ENCODE measurements at regions not wholly inside any gene's neighbourhood (a gene's known extent, or its start where the extent isn't known, plus 50 kb on each side); places are given as distances from the start of the nearest gene placed in this dataset.

DNA sequence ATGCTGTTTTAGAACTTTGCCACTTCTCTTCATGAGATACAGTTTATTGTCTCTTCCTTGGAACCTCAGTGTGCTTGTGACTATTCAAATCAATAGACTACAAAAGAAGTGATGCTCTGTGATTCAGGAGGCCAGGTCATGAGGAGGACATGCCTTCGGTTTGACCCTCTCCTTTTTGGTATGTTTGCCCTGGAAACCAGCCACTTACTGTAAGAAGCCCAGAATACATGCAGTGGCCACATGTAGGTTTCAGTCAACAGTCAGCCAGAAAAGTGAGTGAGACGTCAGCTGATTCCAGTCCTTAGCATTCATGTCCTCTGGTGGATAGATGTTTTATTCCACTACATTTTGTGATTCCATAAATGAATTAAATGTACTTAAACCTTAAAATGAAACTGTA is 328.7 kb downstream of the PCDH18 start:
- TF ChIP-seq POLR2A (IDR thresholded peaks at IDR 0.05) (no peak), POLR2AphosphoS5 (IDR thresholded peaks at IDR 0.05; ENCODE audit: insufficient read depth in 1 of 2, low read depth in 1 of 2) (no peak)
- TF ChIP-seq, protein P1, sequence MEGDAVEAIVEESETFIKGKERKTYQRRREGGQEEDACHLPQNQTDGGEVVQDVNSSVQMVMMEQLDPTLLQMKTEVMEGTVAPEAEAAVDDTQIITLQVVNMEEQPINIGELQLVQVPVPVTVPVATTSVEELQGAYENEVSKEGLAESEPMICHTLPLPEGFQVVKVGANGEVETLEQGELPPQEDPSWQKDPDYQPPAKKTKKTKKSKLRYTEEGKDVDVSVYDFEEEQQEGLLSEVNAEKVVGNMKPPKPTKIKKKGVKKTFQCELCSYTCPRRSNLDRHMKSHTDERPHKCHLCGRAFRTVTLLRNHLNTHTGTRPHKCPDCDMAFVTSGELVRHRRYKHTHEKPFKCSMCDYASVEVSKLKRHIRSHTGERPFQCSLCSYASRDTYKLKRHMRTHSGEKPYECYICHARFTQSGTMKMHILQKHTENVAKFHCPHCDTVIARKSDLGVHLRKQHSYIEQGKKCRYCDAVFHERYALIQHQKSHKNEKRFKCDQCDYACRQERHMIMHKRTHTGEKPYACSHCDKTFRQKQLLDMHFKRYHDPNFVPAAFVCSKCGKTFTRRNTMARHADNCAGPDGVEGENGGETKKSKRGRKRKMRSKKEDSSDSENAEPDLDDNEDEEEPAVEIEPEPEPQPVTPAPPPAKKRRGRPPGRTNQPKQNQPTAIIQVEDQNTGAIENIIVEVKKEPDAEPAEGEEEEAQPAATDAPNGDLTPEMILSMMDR (IDR thresholded peaks at IDR 0.05): no peak
- DNase-seq (ENCODE audit: extremely low spot score in 2 of 2): no peak
- Histone ChIP-seq H3K27me3 (no peaks in the 10 kb centered on the region), H3K4me1 (no peaks in the 10 kb centered on the region), H3K36me3 (no peaks in the 10 kb centered on the region), H3K27ac (no peak overlapping the region), H3K9me3 (no peaks in the 10 kb centered on the region), H3K4me3 (no peak overlapping the region)
- intact Hi-C loops (cut with DNase I): no loop called here

DNA sequence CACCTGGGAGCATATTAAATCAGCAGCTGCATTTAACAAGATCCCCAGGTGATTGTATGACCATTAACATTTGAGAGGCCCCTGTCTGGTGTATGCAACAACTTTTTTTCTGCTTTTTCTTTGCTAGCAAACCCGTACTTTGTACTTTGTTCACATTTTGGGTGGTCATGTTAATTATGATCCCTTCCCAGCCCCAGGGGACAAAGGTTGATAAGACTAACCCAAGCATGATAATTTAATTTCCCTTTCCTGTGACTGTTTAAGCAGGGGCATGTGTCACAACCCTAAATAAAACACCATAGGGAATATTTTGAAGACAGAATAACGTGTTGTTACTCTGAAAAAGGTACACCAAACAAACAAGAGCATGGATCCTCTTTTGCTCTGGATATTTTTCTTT is 332.0 kb downstream of the PCDH18 start:
- Histone ChIP-seq H3K27ac (no peak overlapping the region), H3K4me3 (no peak overlapping the region), H3K9me3 (no peaks in the 10 kb centered on the region), H3K36me3 (no peaks in the 10 kb centered on the region), H3K4me1 (no peaks in the 10 kb centered on the region), H3K27me3 (no peaks in the 10 kb centered on the region)
- no peak for DNase-seq (ENCODE audit: extremely low spot score in 2 of 2)
- intact Hi-C loops (cut with DNase I): no loop called here
- TF ChIP-seq POLR2A (IDR thresholded peaks at IDR 0.05): no peak
- TF ChIP-seq, protein P1 (IDR thresholded peaks at IDR 0.05): no peak
- TF ChIP-seq POLR2AphosphoS5 (IDR thresholded peaks at IDR 0.05; ENCODE audit: insufficient read depth in 1 of 2, low read depth in 1 of 2): no peak

DNA sequence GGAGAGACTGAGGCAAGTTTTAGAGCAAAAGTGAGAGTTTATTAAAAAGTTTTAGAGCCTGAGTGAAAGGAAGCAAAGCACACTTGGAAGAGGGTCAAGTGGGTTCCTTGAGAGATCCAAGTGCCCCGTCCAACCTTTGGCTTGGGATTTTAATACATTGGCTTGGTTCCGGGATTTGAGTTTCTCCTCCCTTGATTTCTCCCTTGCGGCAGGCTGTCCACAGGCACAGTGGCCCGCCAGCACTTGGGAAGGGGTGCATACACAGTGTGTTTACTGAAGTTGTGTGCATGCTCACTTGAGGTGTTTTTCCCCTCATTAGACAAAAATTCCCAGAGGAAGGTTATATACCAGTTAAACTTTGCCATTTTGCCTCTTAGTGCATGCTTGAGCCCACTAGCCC is 333.5 kb downstream of the PCDH18 start:
- Histone ChIP-seq H3K27me3 (no peaks in the 10 kb centered on the region), H3K4me1 (no peaks in the 10 kb centered on the region), H3K9me3 (no peaks in the 10 kb centered on the region), H3K4me3 (no peak overlapping the region), H3K27ac (no peak overlapping the region), H3K36me3 (no peaks in the 10 kb centered on the region)
- TF ChIP-seq POLR2AphosphoS5 (IDR thresholded peaks at IDR 0.05; ENCODE audit: insufficient read depth in 1 of 2, low read depth in 1 of 2): no peak
- DNase-seq (ENCODE audit: extremely low spot score in 2 of 2): no peak
- intact Hi-C loops (cut with DNase I): no loop called here

DNA sequence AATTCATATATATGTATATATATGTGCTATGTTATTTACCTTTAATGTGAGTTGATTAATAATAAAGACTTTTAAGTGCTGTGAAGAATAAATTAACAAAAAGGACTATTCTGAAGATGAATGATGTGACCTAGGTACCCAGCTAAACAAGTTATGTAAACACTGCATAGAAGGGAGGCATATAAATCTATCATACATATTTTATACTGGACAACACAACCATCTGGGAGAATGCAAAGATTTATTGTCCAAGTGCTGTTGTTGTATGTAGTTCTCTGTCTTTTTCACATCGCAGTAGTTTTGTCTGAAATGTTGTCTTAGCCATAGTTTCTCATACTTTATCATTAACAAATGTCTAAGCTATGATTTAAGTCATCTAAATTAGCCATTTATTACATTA is 337.6 kb downstream of the PCDH18 start:
- TF ChIP-seq, protein P1 (IDR thresholded peaks at IDR 0.05): no peak
- no peak for TF ChIP-seq POLR2AphosphoS5 (IDR thresholded peaks at IDR 0.05; ENCODE audit: insufficient read depth in 1 of 2, low read depth in 1 of 2)
- TF ChIP-seq POLR2A (IDR thresholded peaks at IDR 0.05): no peak
- no peaks in the 10 kb centered on the region for H3K27me3 ChIP-seq
- no peaks in the 10 kb centered on the region for H3K9me3 ChIP-seq
- no peak for DNase-seq (ENCODE audit: extremely low spot score in 2 of 2)
- H3K27ac ChIP-seq: no peak overlapping the region
- intact Hi-C loops (cut with DNase I): no loop called here
- no peaks in the 10 kb centered on the region for H3K4me1 ChIP-seq
- no peaks in the 10 kb centered on the region for H3K36me3 ChIP-seq
- no peak overlapping the region for H3K4me3 ChIP-seq

DNA sequence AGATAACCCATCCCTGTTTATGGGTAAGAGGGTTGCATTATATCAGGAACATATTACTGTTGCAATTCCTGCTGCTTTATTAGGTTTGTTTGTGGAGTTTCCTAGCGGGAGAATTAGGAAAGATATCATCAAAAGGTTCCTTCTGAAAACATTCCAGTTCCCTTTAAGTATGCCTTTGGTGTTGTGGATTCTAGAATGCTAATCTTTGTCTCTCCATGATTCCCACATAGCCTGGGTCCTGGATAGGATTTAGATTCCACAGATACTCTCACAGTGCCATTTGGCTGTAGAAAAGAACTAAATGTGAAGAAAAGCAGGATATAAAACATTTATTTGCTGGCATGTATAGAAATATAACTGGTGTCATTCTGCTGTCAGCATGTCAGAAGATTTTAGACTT is 338.7 kb downstream of the PCDH18 start:
- Histone ChIP-seq H3K4me3 (no peak overlapping the region), H3K27ac (no peak overlapping the region), H3K9me3 (no peaks in the 10 kb centered on the region), H3K4me1 (no peaks in the 10 kb centered on the region), H3K27me3 (no peaks in the 10 kb centered on the region), H3K36me3 (no peaks in the 10 kb centered on the region)
- no peak for DNase-seq (ENCODE audit: extremely low spot score in 2 of 2)
- TF ChIP-seq, protein P1 (IDR thresholded peaks at IDR 0.05): no peak
- TF ChIP-seq POLR2AphosphoS5 (IDR thresholded peaks at IDR 0.05; ENCODE audit: insufficient read depth in 1 of 2, low read depth in 1 of 2) (no peak), POLR2A (IDR thresholded peaks at IDR 0.05) (no peak)
- intact Hi-C loops (cut with DNase I): no loop called here

All from vagina (tissue), 2 donors.